Stomach (tissue), 4 donors: ENCODE measurements at regions not wholly inside any gene's neighbourhood (a gene's known extent, or its start where the extent isn't known, plus 50 kb on each side); places are given as distances from the start of the nearest gene placed in this dataset.
"Not testable (repeated sequence)": the region's sequence is repeated elsewhere in the genome, so short reads cannot be mapped to it uniquely, and the experiment has no call there.

Experiments used
- CTCF ChIP-seq, 7 experiments: fragments of 450-650 bp in 4 of 7; fragments of 200-600 bp in 3 of 7; sonication (generic) in 3 of 7; IDR thresholded peaks; one replicate each; pipeline ENCODE4 v1.5.1; 2016 to 2019; ENCODE audit warnings: antibody characterized with exemption in 7 of 7, control low read depth in 2 of 7, mild to moderate bottlenecking in 1 of 7
- POLR2A ChIP-seq, 4 donors: fragments of 450-650 bp; IDR thresholded peaks; one replicate each; pipeline ENCODE4 v1.6.1; 2016; ENCODE audit warnings: antibody characterized with exemption in 4 of 4, control low read depth in 2 of 4, mild to moderate bottlenecking in 1 of 4, moderate library complexity in 1 of 4

- not testable (repeated sequence) for TF ChIP-seq CTCF, POLR2A (IDR thresholded peaks at IDR 0.05)
Observed at GRCh38 chr6:97779039-97779766, 496.2 kb upstream of the MMS22L start.
